CD14-positive monocyte (primary cell): ENCODE measurements at regions not wholly inside any gene's neighbourhood (a gene's known extent, or its start where the extent isn't known, plus 50 kb on each side); places are given as distances from the start of the nearest gene placed in this dataset.
"Not testable (repeated sequence)": the region's sequence is repeated elsewhere in the genome, so short reads cannot be mapped to it uniquely, and the experiment has no call there.

Experiments used
- DNase-seq, 3 donors: peaks; one replicate each; pipeline ENCODE4 v3.0.0-alpha.2; 2011 to 2022
- H2AFZ ChIP-seq: 2 replicates; pipeline ENCODE4 v1.6.0; 2012; ENCODE audit warnings: mild to moderate bottlenecking, low read depth, low read length, inconsistent platforms; ENCODE audit not compliant: insufficient read depth, poor library complexity, severe bottlenecking
- H3K27ac ChIP-seq, 2 donors: 1 replicate in 1 of 2; 2 replicates in 1 of 2; pipeline ENCODE4 v1.5.1; 2012 to 2013; ENCODE audit warnings: low read length in 2 of 2, control low read depth in 1 of 2, inconsistent platforms in 1 of 2, low read depth in 1 of 2, mild to moderate bottlenecking in 1 of 2
- H3K27me3 ChIP-seq, 2 donors: one replicate each; pipeline versions ENCODE4 v1.6.0 to v1.6.1; 2011 to 2013; ENCODE audit warnings: low read length in 2 of 2; ENCODE audit not compliant: control insufficient read depth in 2 of 2, insufficient read depth in 2 of 2
- H3K36me3 ChIP-seq, 2 donors: replicated peaks in 1 of 2; 1 replicate in 1 of 2; 2 replicates in 1 of 2; pipeline versions ENCODE4 v1.5.1 to v1.6.1; 2012 to 2013; ENCODE audit warnings: low read length in 2 of 2, control low read depth in 1 of 2, inconsistent platforms in 1 of 2, mild to moderate bottlenecking in 1 of 2; ENCODE audit not compliant: insufficient read depth in 2 of 2, control insufficient read depth in 1 of 2
- H3K4me1 ChIP-seq, 2 donors: 1 replicate in 1 of 2; 2 replicates in 1 of 2; pipeline versions ENCODE4 v1.5.1 to v1.6.1; 2012 to 2013; ENCODE audit warnings: low read length in 2 of 2, control low read depth in 1 of 2, inconsistent platforms in 1 of 2, mild to moderate bottlenecking in 1 of 2, moderate library complexity in 1 of 2; ENCODE audit not compliant: insufficient read depth in 2 of 2, control insufficient read depth in 1 of 2
- H3K4me2 ChIP-seq: replicated peaks from 2 replicates; pipeline ENCODE3; 2012; ENCODE audit warnings: low read length, moderate library complexity, mild to moderate bottlenecking; ENCODE audit not compliant: poor library complexity, severe bottlenecking; ENCODE audit errors: extremely low read depth
- H3K4me3 ChIP-seq, 3 experiments: fragments of 200-600 bp in 1 of 3; sonication (generic) in 1 of 3; replicated peaks in 1 of 3; 1 replicate in 2 of 3; 2 replicates in 1 of 3; pipeline ENCODE4 v1.5.1; 2011 to 2013; ENCODE audit warnings: low read length in 3 of 3, mild to moderate bottlenecking in 3 of 3, control low read depth in 2 of 3, low read depth in 2 of 3, inconsistent platforms in 1 of 3, moderate library complexity in 1 of 3
- H3K79me2 ChIP-seq: 2 replicates; pipeline ENCODE4 v1.6.0; 2012; ENCODE audit warnings: mild to moderate bottlenecking, control low read depth, inconsistent platforms, low read length, moderate library complexity; ENCODE audit not compliant: insufficient read depth
- H3K9ac ChIP-seq: 2 replicates; pipeline ENCODE4 v1.6.0; 2017; ENCODE audit warnings: low read length, mild to moderate bottlenecking; ENCODE audit not compliant: insufficient read depth, poor library complexity, severe bottlenecking
- H3K9me3 ChIP-seq, 2 donors: replicated peaks in 1 of 2; 1 replicate in 1 of 2; 2 replicates in 1 of 2; pipeline versions ENCODE4 v1.5.1 to v1.6.1; 2012 to 2013; ENCODE audit warnings: low read length in 2 of 2, control low read depth in 1 of 2; ENCODE audit not compliant: control insufficient read depth in 1 of 2, insufficient read depth in 1 of 2
- H4K20me1 ChIP-seq: 2 replicates; pipeline ENCODE4 v1.6.0; 2012; ENCODE audit warnings: mild to moderate bottlenecking, low read length, control low read depth, moderate library complexity; ENCODE audit not compliant: insufficient read depth
- H3K27ac Mint-ChIP-seq, 7 donors: one replicate each; pipeline ENCODE4 v1.8.0; 2020; ENCODE audit warnings: mild to moderate bottlenecking in 7 of 7, mixed read lengths in 7 of 7, moderate library complexity in 6 of 7, inconsistent platforms in 2 of 7
- H3K27me3 Mint-ChIP-seq, 3 donors: one replicate each; pipeline ENCODE4 v1.8.0; 2021 to 2022; ENCODE audit warnings: low read depth in 3 of 3, mild to moderate bottlenecking in 3 of 3, mixed read lengths in 3 of 3, moderate library complexity in 3 of 3, inconsistent platforms in 1 of 3
- H3K36me3 Mint-ChIP-seq, 2 donors: one replicate each; pipeline ENCODE4 v1.8.0; 2020; ENCODE audit warnings: mixed read lengths in 2 of 2, inconsistent platforms in 1 of 2, mild to moderate bottlenecking in 1 of 2
- H3K4me1 Mint-ChIP-seq: one replicate; pipeline ENCODE4 v1.8.0; 2020; ENCODE audit warnings: mild to moderate bottlenecking, mixed read lengths
- H3K4me3 Mint-ChIP-seq, 2 donors: one replicate each; pipeline ENCODE4 v1.8.0; 2020; ENCODE audit warnings: mild to moderate bottlenecking in 2 of 2, mixed read lengths in 2 of 2, moderate library complexity in 1 of 2
- H3K9me3 Mint-ChIP-seq, 7 donors: one replicate each; pipeline ENCODE4 v1.8.0; 2020 to 2022; ENCODE audit warnings: mixed read lengths in 7 of 7, mild to moderate bottlenecking in 6 of 7, moderate library complexity in 6 of 7, inconsistent platforms in 2 of 7
- CTCF ChIP-seq: fragments of 200-600 bp; IDR thresholded peaks from one replicate; pipeline ENCODE4 v1.8.0; 2022; ENCODE audit warnings: antibody characterized with exemption, mild to moderate bottlenecking
- WGBS: methylation state at CpG from one replicate; pipeline ENCODE4 v1.1.5; 2013; ENCODE audit warnings: missing lambda C conversion rate; ENCODE audit not compliant: insufficient coverage; 5-methylcytosine and 5-hydroxymethylcytosine counted together
- intact Hi-C, 2 donors: fragments of 100-400 bp; cut with micrococcal nuclease; formaldehyde crosslinking; loops; one replicate each; pipeline versions ENCODE4 v1.15.0 to v1.15.1; 2023

- Histone ChIP-seq H3K4me3 (no peak overlapping the region), H3K36me3 (no peaks in the 10 kb centered on the region), H4K20me1 (no peaks in the 10 kb centered on the region), H3K27me3 (no peaks in the 10 kb centered on the region), H3K9ac (no peak overlapping the region), H3K27ac (no peak overlapping the region), H3K4me2 (no peak overlapping the region), H3K79me2 (no peaks in the 10 kb centered on the region), H3K4me1 (no peaks in the 10 kb centered on the region), H3K9me3 (peaks cover 0 to 2% of the 10 kb centered on the region in 2 donors), H2AFZ (no peak overlapping the region)
- intact Hi-C loops, result no loop called here
- TF ChIP-seq CTCF, result no peak
- H3K4me3 Mint-ChIP-seq, result no peak overlapping the region
- no peak overlapping the region for H3K27ac Mint-ChIP-seq
- no CpG with 5 or more reads among the region's 1 CpG for WGBS
- no peak for DNase-seq
- peaks cover 0 to 3% (median 3%) of the 10 kb centered on the region in 7 donors for H3K9me3 Mint-ChIP-seq
- peaks cover 0 to 1% (median 0%) of the 10 kb centered on the region in 3 donors for H3K27me3 Mint-ChIP-seq
- H3K36me3 Mint-ChIP-seq, result no peaks in the 10 kb centered on the region
- H3K4me1 Mint-ChIP-seq, result no peaks in the 10 kb centered on the region
These were observed 462.2 kb upstream of the CPXCR1 start for GRCh38 chrX:88284844-88285243.

- H3K9ac ChIP-seq, DNase-seq, H3K9me3 Mint-ChIP-seq, H4K20me1 ChIP-seq, H3K4me3 ChIP-seq, H3K27me3 Mint-ChIP-seq, H3K4me2 ChIP-seq, H3K4me1 ChIP-seq, H3K36me3 Mint-ChIP-seq, H3K27ac ChIP-seq, H2AFZ ChIP-seq, H3K36me3 ChIP-seq, H3K4me1 Mint-ChIP-seq, intact Hi-C loops, H3K79me2 ChIP-seq, H3K9me3 ChIP-seq, H3K27me3 ChIP-seq, H3K4me3 Mint-ChIP-seq, H3K27ac Mint-ChIP-seq: not testable (repeated sequence)
- no CpG with 5 or more reads among the region's 2 CpGs for WGBS
These were observed 433.1 kb upstream of the CPXCR1 start for GRCh38 chrX:88313972-88314371.
